B cell (primary cell): ENCODE measurements at regions not wholly inside any gene's neighbourhood (a gene's known extent, or its start where the extent isn't known, plus 50 kb on each side); places are given as distances from the start of the nearest gene placed in this dataset.

Experiments used
- ATAC-seq: fragments of 200-7000 bp; cut with Tn5 transposase; one replicate; pipeline ENCODE4 v1.10.0; 2021; ENCODE audit warnings: low read depth, mild to moderate bottlenecking, moderate number of reproducible peaks, moderate library complexity
- CTCF ChIA-PET: fragments of 350-600 bp; sonication (Branson Sonifier 250); formaldehyde crosslinking; loops from one replicate; lab custom pipeline; 2021; ENCODE audit warnings: antibody characterized with exemption, inconsistent platforms; lab: Charles Lee
- POLR2A ChIA-PET: fragments of 350-600 bp; sonication (Branson Sonifier 250); formaldehyde crosslinking; loops from one replicate; lab custom pipeline; 2021; ENCODE audit warnings: antibody characterized with exemption; lab: Charles Lee
- DNase-seq: peaks from one replicate; pipeline ENCODE4 v3.0.0; 2013
- H2AFZ ChIP-seq: 2 replicates; pipeline ENCODE4 v1.6.1; 2012; ENCODE audit warnings: mild to moderate bottlenecking, low read depth, low read length; ENCODE audit not compliant: insufficient read depth, poor library complexity, severe bottlenecking
- H3K27ac ChIP-seq, 2 donors: 1 replicate in 1 of 2; 2 replicates in 1 of 2; pipeline ENCODE4 v1.5.1; 2012 to 2013; ENCODE audit warnings: low read length in 2 of 2, mild to moderate bottlenecking in 2 of 2, moderate library complexity in 1 of 2
- H3K27me3 ChIP-seq, 4 experiments: fragments of 200-600 bp in 1 of 4; sonication (generic) in 1 of 4; replicated peaks in 1 of 4; 1 replicate in 2 of 4; 2 replicates in 2 of 4; pipeline versions ENCODE4 v1.6.1 to v1.7.0; 2013 to 2016; ENCODE audit warnings: low read length in 3 of 4, mild to moderate bottlenecking in 2 of 4, mixed read lengths in 1 of 4, moderate library complexity in 1 of 4; ENCODE audit not compliant: insufficient read depth in 4 of 4, control insufficient read depth in 3 of 4; ENCODE audit errors: control extremely low read depth in 1 of 4
- H3K36me3 ChIP-seq, 2 experiments: replicated peaks in 1 of 2; 1 replicate in 1 of 2; 2 replicates in 1 of 2; pipeline versions ENCODE4 v1.6.1 to v1.7.1; 2013; ENCODE audit warnings: low read length in 1 of 2; ENCODE audit not compliant: insufficient read depth in 2 of 2, control insufficient read depth in 1 of 2; ENCODE audit errors: control extremely low read depth in 1 of 2, extremely low read depth in 1 of 2
- H3K4me1 ChIP-seq, 2 donors: fragments of 200-600 bp in 1 of 2; sonication (generic) in 1 of 2; 1 replicate in 1 of 2; 2 replicates in 1 of 2; pipeline versions ENCODE4 v1.5.1 to v1.6.1; 2013 to 2017; ENCODE audit warnings: low read length in 2 of 2; ENCODE audit not compliant: control insufficient read depth in 2 of 2, insufficient read depth in 2 of 2
- H3K4me2 ChIP-seq: replicated peaks from 2 replicates; pipeline ENCODE3; 2012; ENCODE audit warnings: mild to moderate bottlenecking, low read depth, low read length; ENCODE audit not compliant: poor library complexity, severe bottlenecking
- H3K4me3 ChIP-seq, 5 experiments: fragments of 200-600 bp in 1 of 5; sonication (generic) in 1 of 5; 1 replicate in 3 of 5; 2 replicates in 2 of 5; pipeline versions ENCODE4 v1.5.1 to v1.7.0; 2011 to 2016; ENCODE audit warnings: low read length in 4 of 5, mild to moderate bottlenecking in 4 of 5, low read depth in 2 of 5, control low read depth in 1 of 5, moderate library complexity in 1 of 5; ENCODE audit not compliant: insufficient read depth in 1 of 5; ENCODE audit errors: control extremely low read depth in 1 of 5, extremely low read depth in 1 of 5
- H3K79me2 ChIP-seq: fragments of 200-600 bp; sonication (generic); one replicate; pipeline ENCODE4 v1.6.0; 2016; ENCODE audit warnings: low read length; ENCODE audit not compliant: control insufficient read depth, insufficient read depth
- H3K9ac ChIP-seq: fragments of 200-600 bp; sonication (generic); 2 replicates; pipeline ENCODE4 v1.6.1; 2017; ENCODE audit warnings: mild to moderate bottlenecking, low read length, moderate library complexity
- H3K9me3 ChIP-seq, 3 donors: one replicate each; pipeline versions ENCODE4 v1.6.1 to v1.7.1; 2013; ENCODE audit warnings: low read length in 2 of 3; ENCODE audit not compliant: control insufficient read depth in 2 of 3, insufficient read depth in 1 of 3; ENCODE audit errors: control extremely low read depth in 1 of 3
- H4K20me1 ChIP-seq: 2 replicates; pipeline ENCODE4 v1.6.0; 2012; ENCODE audit warnings: mild to moderate bottlenecking, low read length; ENCODE audit not compliant: insufficient read depth, control insufficient read depth, poor library complexity, severe bottlenecking
- H3K27ac Mint-ChIP-seq: one replicate; pipeline ENCODE4 v1.8.0; 2021; ENCODE audit warnings: mixed read lengths
- H3K27me3 Mint-ChIP-seq: one replicate; pipeline ENCODE4 v1.8.0; 2021; ENCODE audit warnings: mixed read lengths
- H3K4me1 Mint-ChIP-seq: one replicate; pipeline ENCODE4 v1.8.0; 2021; ENCODE audit warnings: mixed read lengths
- H3K4me3 Mint-ChIP-seq: one replicate; pipeline ENCODE4 v1.8.0; 2021; ENCODE audit warnings: mixed read lengths
- H3K9me3 Mint-ChIP-seq: one replicate; pipeline ENCODE4 v1.8.0; 2022; ENCODE audit warnings: mixed read lengths; ENCODE audit not compliant: insufficient read depth
- EZH2 ChIP-seq: IDR thresholded peaks from 2 replicates; pipeline ENCODE4 v1.6.1; 2012; ENCODE audit warnings: borderline replicate concordance, low read depth, mild to moderate bottlenecking, moderate library complexity, low read length; ENCODE audit not compliant: insufficient read depth, poor library complexity, severe bottlenecking
- WGBS: methylation state at CpG from one replicate; pipeline ENCODE4 v1.1.5; 2013; ENCODE audit warnings: missing lambda C conversion rate; ENCODE audit not compliant: insufficient coverage; 5-methylcytosine and 5-hydroxymethylcytosine counted together
- intact Hi-C: fragments of 100-400 bp; cut with micrococcal nuclease; formaldehyde crosslinking; loops from one replicate; pipeline ENCODE4 v1.10.0; 2022
- TF ChIP-seq, protein P1 (sequence below): fragments of 200-600 bp; IDR thresholded peaks from one replicate; pipeline ENCODE4 v1.8.0; 2022; ENCODE audit warnings: antibody characterized with exemption, mild to moderate bottlenecking

DNA sequence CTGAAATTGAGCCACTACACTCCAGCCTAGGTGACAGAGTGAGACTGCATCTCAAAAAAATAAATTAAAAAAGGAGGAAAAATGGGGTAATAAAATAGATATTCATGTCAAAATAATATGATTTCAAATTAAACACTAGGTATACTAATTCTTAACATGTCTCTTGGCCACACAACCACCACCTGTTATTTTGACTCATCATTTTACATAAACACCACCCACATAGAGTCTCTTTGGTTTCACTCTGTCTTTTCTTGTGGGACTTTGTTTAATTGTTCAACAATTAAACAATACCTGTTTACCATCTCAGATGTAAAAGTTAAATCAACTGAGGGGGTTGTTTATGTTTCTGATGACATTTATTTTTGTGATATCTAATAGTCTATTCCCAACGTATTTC, 476.8 kb upstream of the ADGRB3 start:
- no peak overlapping the region for H3K27ac Mint-ChIP-seq
- DNase-seq (no peak), ATAC-seq (no peak)
- intact Hi-C loops, result no loop called here
- ChIA-PET CTCF (no interaction called here), POLR2A (no interaction called here)
- H3K9me3 Mint-ChIP-seq, result peaks cover 7% of the 10 kb centered on the region
- Histone ChIP-seq H3K27me3 (no peaks in the 10 kb centered on the region), H3K27ac (no peak overlapping the region), H3K9me3 (peaks cover 0 to 12% (median 4%) of the 10 kb centered on the region in 3 donors), H4K20me1 (no peaks in the 10 kb centered on the region), H3K4me3 (no peak overlapping the region), H3K4me2 (no peak overlapping the region), H3K36me3 (no peaks in the 10 kb centered on the region), H3K4me1 (no peaks in the 10 kb centered on the region), H3K79me2 (no peaks in the 10 kb centered on the region), H3K9ac (no peak overlapping the region), H2AFZ (no peak overlapping the region)
- no CpG with 5 or more reads among the region's 1 CpG for WGBS
- no peaks in the 10 kb centered on the region for H3K4me1 Mint-ChIP-seq
- no peak overlapping the region for H3K4me3 Mint-ChIP-seq
- no peaks in the 10 kb centered on the region for H3K27me3 Mint-ChIP-seq
- no peak for TF ChIP-seq EZH2
- TF ChIP-seq, protein P1, sequence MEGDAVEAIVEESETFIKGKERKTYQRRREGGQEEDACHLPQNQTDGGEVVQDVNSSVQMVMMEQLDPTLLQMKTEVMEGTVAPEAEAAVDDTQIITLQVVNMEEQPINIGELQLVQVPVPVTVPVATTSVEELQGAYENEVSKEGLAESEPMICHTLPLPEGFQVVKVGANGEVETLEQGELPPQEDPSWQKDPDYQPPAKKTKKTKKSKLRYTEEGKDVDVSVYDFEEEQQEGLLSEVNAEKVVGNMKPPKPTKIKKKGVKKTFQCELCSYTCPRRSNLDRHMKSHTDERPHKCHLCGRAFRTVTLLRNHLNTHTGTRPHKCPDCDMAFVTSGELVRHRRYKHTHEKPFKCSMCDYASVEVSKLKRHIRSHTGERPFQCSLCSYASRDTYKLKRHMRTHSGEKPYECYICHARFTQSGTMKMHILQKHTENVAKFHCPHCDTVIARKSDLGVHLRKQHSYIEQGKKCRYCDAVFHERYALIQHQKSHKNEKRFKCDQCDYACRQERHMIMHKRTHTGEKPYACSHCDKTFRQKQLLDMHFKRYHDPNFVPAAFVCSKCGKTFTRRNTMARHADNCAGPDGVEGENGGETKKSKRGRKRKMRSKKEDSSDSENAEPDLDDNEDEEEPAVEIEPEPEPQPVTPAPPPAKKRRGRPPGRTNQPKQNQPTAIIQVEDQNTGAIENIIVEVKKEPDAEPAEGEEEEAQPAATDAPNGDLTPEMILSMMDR, result no peak

DNA sequence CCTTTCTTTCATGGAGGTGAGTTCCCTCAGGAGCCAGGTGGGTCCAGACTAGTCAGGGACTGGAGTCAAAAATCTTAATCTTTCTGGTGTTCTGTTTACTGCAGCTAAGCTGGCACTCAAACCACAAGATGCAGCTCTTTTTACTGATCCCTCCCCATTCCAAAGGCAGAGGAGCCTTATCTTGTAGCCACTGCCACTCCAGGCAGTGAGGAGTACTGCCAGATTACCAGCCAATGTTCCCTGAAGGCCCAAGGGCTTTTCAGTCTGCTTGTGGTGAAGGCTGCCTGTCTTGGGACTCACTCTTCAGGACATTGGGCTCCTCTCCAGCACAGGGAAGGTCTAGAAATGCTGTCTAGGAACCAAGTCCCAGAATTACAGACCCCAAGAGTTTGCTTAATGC, 490.4 kb upstream of the ADGRB3 start:
- no peaks in the 10 kb centered on the region for H3K27me3 Mint-ChIP-seq
- H3K27ac Mint-ChIP-seq, result no peak overlapping the region
- no peaks in the 10 kb centered on the region for H3K4me1 ChIP-seq
- H3K4me3 ChIP-seq, result no peak overlapping the region
- H3K27ac ChIP-seq, result no peak overlapping the region
- no peak overlapping the region for H3K4me3 Mint-ChIP-seq
- ChIA-PET POLR2A (no interaction called here), CTCF (no interaction called here)
- H3K27me3 ChIP-seq, result no peaks in the 10 kb centered on the region
- intact Hi-C loops, result no loop called here
- H3K79me2 ChIP-seq, result no peaks in the 10 kb centered on the region
- H3K36me3 ChIP-seq, result no peaks in the 10 kb centered on the region
- H4K20me1 ChIP-seq, result no peaks in the 10 kb centered on the region
- no peaks in the 10 kb centered on the region for H3K9me3 Mint-ChIP-seq
- no peak overlapping the region for H3K4me2 ChIP-seq
- TF ChIP-seq, protein P1, result no peak
- no peak for TF ChIP-seq EZH2
- ATAC-seq (no peak), DNase-seq (no peak)
- H3K4me1 Mint-ChIP-seq, result no peaks in the 10 kb centered on the region
- no peak overlapping the region for H3K9ac ChIP-seq
- H3K9me3 ChIP-seq, result peaks cover 0 to 1% (median 0%) of the 10 kb centered on the region in 3 donors
- no peak overlapping the region for H2AFZ ChIP-seq
